ENCODE measurements at regions not wholly inside any gene's neighbourhood (a gene's known extent, or its start where the extent isn't known, plus 50 kb on each side); places are given as distances from the start of the nearest gene placed in this dataset.

DNA sequence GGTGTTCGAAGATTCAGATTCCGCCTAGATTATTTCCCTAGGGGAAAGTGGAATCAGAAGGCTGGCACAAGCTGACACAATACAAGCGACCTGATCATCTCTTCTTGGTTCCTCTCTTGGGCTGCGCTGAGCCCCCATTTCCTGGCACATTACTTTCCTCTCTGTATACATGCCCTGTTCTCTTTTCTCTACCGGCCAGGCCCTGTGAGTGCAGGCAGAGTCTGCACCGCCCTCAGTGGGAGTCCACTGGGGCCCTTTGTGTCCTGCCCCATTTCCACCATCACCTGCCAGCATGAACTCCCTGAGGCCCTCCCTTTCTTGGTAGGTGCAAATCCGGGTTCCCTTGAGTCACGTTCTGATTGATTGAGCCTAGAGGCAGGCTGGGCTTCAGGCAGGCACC, 287.9 kb downstream of the MSX2 start:
- Histone ChIP-seq H3K9me3 (no peaks in the 10 kb centered on the region), H3K27ac (no peak overlapping the region)
- no peak for TF ChIP-seq CTCF (IDR thresholded peaks at IDR 0.05)

GRCh38 chr5:175003531-175003930, 279.1 kb downstream of the MSX2 start:
- Histone ChIP-seq H3K9me3 (no peaks in the 10 kb centered on the region), H3K27ac (no peak overlapping the region), H3K4me3 (ENCODE audit: low read depth in 1 of 2, low read length in 1 of 2) (no peak overlapping the region), H3K4me1 (ENCODE audit: control insufficient read depth in 1 of 2, insufficient read depth in 1 of 2, low read depth in 1 of 2, low read length in 1 of 2) (no peaks in the 10 kb centered on the region), H3K27me3 (no peaks in the 10 kb centered on the region), H3K36me3 (no peaks in the 10 kb centered on the region)
- TF ChIP-seq CTCF (IDR thresholded peaks at IDR 0.05) = no peak

More for the DNA sequence above, 287.9 kb downstream of the MSX2 start:
- Histone ChIP-seq H3K4me1 (ENCODE audit: control insufficient read depth in 1 of 2, insufficient read depth in 1 of 2, low read depth in 1 of 2, low read length in 1 of 2) (no peaks in the 10 kb centered on the region), H3K27me3 (no peaks in the 10 kb centered on the region), H3K4me3 (ENCODE audit: low read depth in 1 of 2, low read length in 1 of 2) (no peak overlapping the region), H3K36me3 (no peaks in the 10 kb centered on the region)

GRCh38 chr5:175001876-175002645, 277.7 kb downstream of the MSX2 start:
- no peaks in the 10 kb centered on the region for H3K36me3 ChIP-seq
- no peaks in the 10 kb centered on the region for H3K27me3 ChIP-seq
- H3K9me3 ChIP-seq = no peaks in the 10 kb centered on the region
- TF ChIP-seq CTCF (IDR thresholded peaks at IDR 0.05) = no peak
- H3K4me3 ChIP-seq (ENCODE audit: low read depth in 1 of 2, low read length in 1 of 2) = no peak overlapping the region
- H3K4me1 ChIP-seq (ENCODE audit: control insufficient read depth in 1 of 2, insufficient read depth in 1 of 2, low read depth in 1 of 2, low read length in 1 of 2) = no peaks in the 10 kb centered on the region
- no peak overlapping the region for H3K27ac ChIP-seq

DNA sequence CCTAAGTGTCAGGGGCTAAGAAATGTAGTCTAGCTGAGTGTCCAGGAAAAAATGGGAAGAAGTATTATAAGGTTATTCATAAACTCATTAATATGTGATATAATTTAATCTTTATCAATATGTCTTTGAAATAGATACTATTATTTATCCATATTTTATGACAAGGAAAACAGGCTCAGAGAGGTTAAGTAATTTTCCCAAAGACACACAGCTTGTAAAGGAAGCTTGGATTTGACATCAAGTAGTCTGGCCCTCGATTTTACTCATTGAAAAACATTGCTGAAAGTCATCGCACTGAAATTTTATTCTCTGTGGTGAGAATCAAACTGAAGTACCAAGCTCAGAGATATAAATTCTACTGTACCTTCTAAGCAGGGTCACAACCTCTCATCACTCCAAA, 276.9 kb downstream of the MSX2 start:
- Histone ChIP-seq H3K27me3 (no peaks in the 10 kb centered on the region), H3K9me3 (no peaks in the 10 kb centered on the region)
- TF ChIP-seq CTCF (IDR thresholded peaks at IDR 0.05) = no peak

GRCh38 chr5:174999581-174999980, 275.2 kb downstream of the MSX2 start:
- Histone ChIP-seq H3K36me3 (no peaks in the 10 kb centered on the region), H3K9me3 (no peaks in the 10 kb centered on the region), H3K27ac (no peak overlapping the region), H3K4me1 (ENCODE audit: control insufficient read depth in 1 of 2, insufficient read depth in 1 of 2, low read depth in 1 of 2, low read length in 1 of 2) (no peaks in the 10 kb centered on the region), H3K4me3 (ENCODE audit: low read depth in 1 of 2, low read length in 1 of 2) (no peak overlapping the region), H3K27me3 (no peaks in the 10 kb centered on the region)
- TF ChIP-seq CTCF (IDR thresholded peaks at IDR 0.05) = no peak

More for the DNA sequence above, 276.9 kb downstream of the MSX2 start:
- Histone ChIP-seq H3K27ac (no peak overlapping the region), H3K36me3 (no peaks in the 10 kb centered on the region), H3K4me1 (ENCODE audit: control insufficient read depth in 1 of 2, insufficient read depth in 1 of 2, low read depth in 1 of 2, low read length in 1 of 2) (no peaks in the 10 kb centered on the region), H3K4me3 (ENCODE audit: low read depth in 1 of 2, low read length in 1 of 2) (no peak overlapping the region)
